ENCODE measurements at regions not wholly inside any gene's neighbourhood (a gene's known extent, or its start where the extent isn't known, plus 50 kb on each side); places are given as distances from the start of the nearest gene placed in this dataset.
"Not testable (repeated sequence)": the region's sequence is repeated elsewhere in the genome, so short reads cannot be mapped to it uniquely, and the experiment has no call there.

DNA sequence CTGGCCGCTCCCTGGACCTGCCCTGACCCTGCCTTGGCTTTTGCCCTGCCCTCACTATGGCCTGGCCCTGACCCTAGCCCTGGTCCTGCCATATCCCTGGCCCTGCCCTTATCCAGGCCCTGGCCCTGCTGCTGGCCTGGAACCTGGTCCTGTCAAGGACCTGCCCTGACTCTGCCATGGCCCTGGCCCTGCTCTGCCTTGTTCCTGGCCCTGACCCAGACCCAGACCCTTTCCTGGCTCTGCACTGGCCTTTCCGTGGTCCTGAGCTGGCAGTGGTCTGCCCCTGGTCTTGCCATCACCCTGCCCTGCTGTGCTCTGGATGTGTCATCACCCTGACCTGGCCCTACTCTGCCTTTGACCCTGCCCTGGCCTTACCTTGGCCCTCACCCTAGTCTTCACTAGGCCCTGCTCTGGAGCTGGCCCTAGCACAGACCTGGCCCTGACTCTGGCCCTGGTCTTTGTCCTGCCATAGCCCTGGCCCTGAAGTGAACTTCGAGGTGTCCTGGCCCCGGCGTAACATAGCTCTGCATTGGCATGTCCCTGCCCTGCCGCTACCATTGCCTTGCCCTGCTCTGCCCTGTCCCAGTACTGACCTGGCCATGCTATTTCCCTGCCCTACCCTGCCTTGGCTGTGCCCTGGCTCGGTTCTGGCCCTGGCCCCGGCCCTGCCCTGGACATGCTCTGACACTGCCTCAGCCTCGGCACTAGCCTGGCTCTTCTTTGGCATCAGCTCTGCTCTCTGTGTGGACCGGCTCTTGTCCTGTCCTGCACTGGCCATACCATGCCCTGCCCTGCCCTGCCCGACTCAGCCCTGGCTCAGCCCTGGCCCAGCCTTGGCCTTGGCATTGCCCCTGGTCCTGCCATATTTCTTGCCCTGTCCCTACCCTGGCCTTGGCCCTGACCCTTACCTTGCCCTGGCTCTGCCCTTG is 239.2 kb downstream of the GOLGA6L6 start:
- CTCF ChIA-PET; H2AFZ ChIP-seq (ENCODE audit: low read depth); POLR2A ChIA-PET; H3K4me3 ChIP-seq (ENCODE audit: low read depth in 2 of 2, low read length in 1 of 2); H3K27me3 ChIP-seq (ENCODE audit: insufficient read depth); H3K27ac ChIP-seq (ENCODE audit: low read depth in 2 of 2, low read length in 1 of 2); H4K20me1 ChIP-seq (ENCODE audit: insufficient read depth); H3K79me2 ChIP-seq (ENCODE audit: insufficient read depth); H3K4me1 ChIP-seq (ENCODE audit: control insufficient read depth in 1 of 2, insufficient read depth in 2 of 2, low read depth in 1 of 2, low read length in 1 of 2); H3F3A ChIP-seq (replicated peaks; ENCODE audit: insufficient read depth); H3K4me2 ChIP-seq; H3K9me2 ChIP-seq; DNase-seq; H3K36me3 ChIP-seq (replicated peaks in 1 of 2; ENCODE audit: control insufficient read depth in 1 of 2, insufficient read depth in 2 of 2, low read length in 1 of 2); H3K9ac ChIP-seq; H3K9me3 ChIP-seq: not testable (repeated sequence)
- WGBS (ENCODE audit: low lambda C conversion rate) = 33% methylated on average over 10 of the region's 11 CpGs

DNA sequence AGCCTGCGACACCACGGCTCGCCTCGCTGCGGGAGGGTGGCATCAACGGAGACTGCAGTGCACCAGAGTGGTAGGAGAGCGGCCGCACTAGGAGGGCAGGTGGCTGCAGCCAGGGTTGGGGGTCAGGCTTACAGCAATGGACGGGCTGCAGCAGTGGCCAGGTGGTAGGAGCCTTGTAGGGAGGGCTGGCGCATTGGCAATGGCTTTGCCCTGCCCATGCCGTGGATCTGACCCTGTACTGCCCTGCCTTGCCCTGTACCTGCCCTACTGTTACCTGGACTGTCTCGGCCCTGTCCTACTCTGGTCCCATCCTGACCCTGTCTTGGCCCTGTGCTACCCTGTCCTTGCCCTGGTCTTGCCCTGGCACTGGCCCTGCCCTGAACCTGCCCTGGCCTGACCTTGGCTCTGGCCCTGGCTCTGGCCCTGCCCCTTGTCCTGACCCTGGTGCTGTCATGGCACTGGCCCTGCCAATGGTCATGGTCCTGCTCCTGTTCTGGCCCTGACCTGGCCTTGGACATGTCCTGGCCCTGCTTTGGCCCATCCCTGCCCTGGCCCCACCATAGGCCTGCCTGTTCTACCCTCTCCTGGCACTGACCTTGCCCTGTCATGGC is 240.0 kb downstream of the GOLGA6L6 start:
- CTCF ChIA-PET; H3K4me1 ChIP-seq (ENCODE audit: control insufficient read depth in 1 of 2, insufficient read depth in 2 of 2, low read depth in 1 of 2, low read length in 1 of 2); H2AFZ ChIP-seq (ENCODE audit: low read depth); H3F3A ChIP-seq (replicated peaks; ENCODE audit: insufficient read depth); H3K9me3 ChIP-seq; DNase-seq; H3K4me2 ChIP-seq; H4K20me1 ChIP-seq (ENCODE audit: insufficient read depth); H3K79me2 ChIP-seq (ENCODE audit: insufficient read depth); H3K27ac ChIP-seq (ENCODE audit: low read depth in 2 of 2, low read length in 1 of 2); H3K9me2 ChIP-seq; POLR2A ChIA-PET; H3K27me3 ChIP-seq (ENCODE audit: insufficient read depth); H3K36me3 ChIP-seq (replicated peaks in 1 of 2; ENCODE audit: control insufficient read depth in 1 of 2, insufficient read depth in 2 of 2, low read length in 1 of 2); H3K4me3 ChIP-seq (ENCODE audit: low read depth in 2 of 2, low read length in 1 of 2); H3K9ac ChIP-seq: not testable (repeated sequence)
- WGBS (ENCODE audit: low lambda C conversion rate) = 61% methylated on average over 12 of the region's 12 CpGs

DNA sequence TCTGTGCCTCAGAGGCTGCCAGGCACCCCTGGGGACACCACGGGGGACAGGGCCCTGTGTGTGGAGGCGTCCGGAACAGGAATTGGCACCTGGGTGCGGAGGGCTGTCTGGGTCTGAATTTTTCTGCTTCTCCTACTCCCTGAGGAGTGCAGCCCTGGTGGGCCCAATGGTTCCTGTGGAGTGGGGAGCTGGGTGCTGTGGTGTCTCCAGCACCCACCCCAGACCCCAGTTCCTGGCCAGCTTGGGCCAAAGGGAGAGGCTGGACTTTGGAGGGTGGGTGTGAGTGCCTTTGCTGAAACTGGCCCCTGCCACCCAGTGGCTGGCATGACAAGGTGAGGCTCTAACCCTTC is 240.6 kb downstream of the GOLGA6L6 start:
- CTCF ChIA-PET; H3K9me3 ChIP-seq; H3K4me3 ChIP-seq (ENCODE audit: low read depth in 2 of 2, low read length in 1 of 2); H2AFZ ChIP-seq (ENCODE audit: low read depth); H3K36me3 ChIP-seq (replicated peaks in 1 of 2; ENCODE audit: control insufficient read depth in 1 of 2, insufficient read depth in 2 of 2, low read length in 1 of 2); H3K4me2 ChIP-seq; H3F3A ChIP-seq (replicated peaks; ENCODE audit: insufficient read depth); H3K27ac ChIP-seq (ENCODE audit: low read depth in 2 of 2, low read length in 1 of 2); H3K9me2 ChIP-seq; H4K20me1 ChIP-seq (ENCODE audit: insufficient read depth); H3K4me1 ChIP-seq (ENCODE audit: control insufficient read depth in 1 of 2, insufficient read depth in 2 of 2, low read depth in 1 of 2, low read length in 1 of 2); POLR2A ChIA-PET; H3K9ac ChIP-seq; H3K79me2 ChIP-seq (ENCODE audit: insufficient read depth); H3K27me3 ChIP-seq (ENCODE audit: insufficient read depth); DNase-seq: not testable (repeated sequence)
- WGBS (ENCODE audit: low lambda C conversion rate) = 55% methylated on average over 4 of the region's 4 CpGs

DNA sequence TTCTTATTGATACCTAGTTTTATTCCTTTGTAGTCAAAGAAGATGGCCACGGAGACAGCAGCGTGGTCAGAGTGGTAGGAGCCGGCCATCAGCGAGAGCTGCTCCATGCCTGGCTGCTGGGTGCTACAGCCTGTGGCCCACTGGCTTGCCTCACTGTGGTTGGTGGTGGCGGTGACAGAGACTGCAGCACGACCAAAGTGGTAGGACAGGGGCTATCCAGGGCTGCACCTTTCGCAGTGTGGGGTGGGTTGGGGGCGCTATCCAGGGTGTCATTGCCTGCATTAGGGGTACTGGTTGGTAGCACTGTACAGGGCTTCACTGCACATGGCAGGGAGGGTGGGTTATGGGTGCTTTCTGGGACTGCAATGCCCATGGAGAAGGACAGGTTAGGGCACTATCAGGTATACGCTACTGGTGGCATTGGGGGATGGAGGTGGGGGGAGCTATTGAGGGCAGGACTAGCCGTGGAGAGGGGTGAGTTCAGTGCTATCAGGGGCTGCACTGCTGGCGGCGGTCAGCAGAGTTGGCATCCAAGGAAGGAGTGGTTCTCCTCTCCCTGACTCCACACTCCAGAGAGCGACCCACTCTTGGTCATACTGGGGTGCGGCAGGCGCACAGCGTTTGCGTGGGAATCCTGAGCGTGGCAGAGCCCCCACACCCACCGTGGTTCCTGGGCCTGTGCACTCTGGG is 241.1 kb downstream of the GOLGA6L6 start:
- H3K27ac ChIP-seq (ENCODE audit: low read depth in 2 of 2, low read length in 1 of 2); H3F3A ChIP-seq (replicated peaks; ENCODE audit: insufficient read depth); H2AFZ ChIP-seq (ENCODE audit: low read depth); H4K20me1 ChIP-seq (ENCODE audit: insufficient read depth); H3K27me3 ChIP-seq (ENCODE audit: insufficient read depth); H3K36me3 ChIP-seq (replicated peaks in 1 of 2; ENCODE audit: control insufficient read depth in 1 of 2, insufficient read depth in 2 of 2, low read length in 1 of 2); POLR2A ChIA-PET; H3K9ac ChIP-seq; DNase-seq; H3K4me1 ChIP-seq (ENCODE audit: control insufficient read depth in 1 of 2, insufficient read depth in 2 of 2, low read depth in 1 of 2, low read length in 1 of 2); H3K4me2 ChIP-seq; H3K9me3 ChIP-seq; CTCF ChIA-PET; H3K79me2 ChIP-seq (ENCODE audit: insufficient read depth); H3K9me2 ChIP-seq; H3K4me3 ChIP-seq (ENCODE audit: low read depth in 2 of 2, low read length in 1 of 2): not testable (repeated sequence)
- WGBS (ENCODE audit: low lambda C conversion rate) = 40% methylated on average over 19 of the region's 19 CpGs

DNA sequence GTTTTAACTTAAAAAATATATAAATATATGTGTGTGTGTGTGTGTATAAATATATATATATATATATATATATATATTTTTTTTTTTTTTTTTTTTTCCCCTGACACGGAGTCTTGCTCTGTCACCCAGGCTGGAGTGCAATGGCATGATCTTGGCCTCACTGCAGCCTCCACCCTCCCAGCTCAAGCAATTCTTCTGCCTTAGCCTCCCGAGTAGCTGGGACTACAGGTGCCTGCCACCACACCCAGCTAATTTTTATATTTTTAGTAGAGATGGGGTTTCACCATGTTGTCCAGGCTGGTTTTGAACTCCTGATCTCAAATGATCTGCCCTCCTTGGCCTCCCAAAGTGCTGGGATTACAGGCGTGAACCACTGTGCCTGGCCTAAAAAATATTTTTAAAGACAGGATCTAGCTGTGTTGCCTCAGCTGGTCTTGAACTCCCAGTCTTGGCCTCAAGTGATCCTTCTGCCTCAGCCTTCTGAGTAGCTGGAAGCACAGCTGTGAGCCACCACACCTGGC is 243.9 kb downstream of the GOLGA6L6 start:
- DNase-seq; H4K20me1 ChIP-seq (ENCODE audit: insufficient read depth); H3K27ac ChIP-seq (ENCODE audit: low read depth in 2 of 2, low read length in 1 of 2); H3K27me3 ChIP-seq (ENCODE audit: insufficient read depth); CTCF ChIA-PET; H3K36me3 ChIP-seq (replicated peaks in 1 of 2; ENCODE audit: control insufficient read depth in 1 of 2, insufficient read depth in 2 of 2, low read length in 1 of 2); H2AFZ ChIP-seq (ENCODE audit: low read depth); H3F3A ChIP-seq (replicated peaks; ENCODE audit: insufficient read depth); H3K4me2 ChIP-seq; H3K79me2 ChIP-seq (ENCODE audit: insufficient read depth); H3K9me2 ChIP-seq; H3K4me1 ChIP-seq (ENCODE audit: control insufficient read depth in 1 of 2, insufficient read depth in 2 of 2, low read depth in 1 of 2, low read length in 1 of 2); H3K9ac ChIP-seq; POLR2A ChIA-PET; H3K9me3 ChIP-seq; H3K4me3 ChIP-seq (ENCODE audit: low read depth in 2 of 2, low read length in 1 of 2): not testable (repeated sequence)
- WGBS (ENCODE audit: low lambda C conversion rate) = 10% methylated on average over 3 of the region's 3 CpGs

DNA sequence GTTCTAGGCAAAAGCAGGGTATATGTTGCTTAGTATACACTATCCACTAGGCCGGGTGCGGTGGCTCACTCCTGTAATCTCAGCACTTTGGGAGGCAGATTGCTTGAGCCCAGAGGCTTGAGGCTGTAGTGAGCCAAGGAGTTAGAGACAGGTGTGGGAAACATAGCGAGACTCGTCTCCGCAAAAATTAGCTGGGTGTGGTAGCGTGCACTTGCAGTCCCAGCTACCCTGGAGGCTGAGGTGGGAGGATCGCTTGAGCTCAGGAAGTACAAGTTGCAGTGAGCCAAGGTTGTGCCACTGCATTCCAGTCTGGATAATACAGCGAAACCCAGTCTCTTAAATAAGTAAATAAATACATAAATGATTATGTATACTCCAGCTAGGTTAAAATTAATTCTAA is 245.3 kb downstream of the GOLGA6L6 start:
- CTCF ChIA-PET; H3K36me3 ChIP-seq (replicated peaks in 1 of 2; ENCODE audit: control insufficient read depth in 1 of 2, insufficient read depth in 2 of 2, low read length in 1 of 2); H3K9me3 ChIP-seq; H4K20me1 ChIP-seq (ENCODE audit: insufficient read depth); H2AFZ ChIP-seq (ENCODE audit: low read depth); H3F3A ChIP-seq (replicated peaks; ENCODE audit: insufficient read depth); H3K9ac ChIP-seq; H3K4me3 ChIP-seq (ENCODE audit: low read depth in 2 of 2, low read length in 1 of 2); H3K9me2 ChIP-seq; H3K27me3 ChIP-seq (ENCODE audit: insufficient read depth); H3K27ac ChIP-seq (ENCODE audit: low read depth in 2 of 2, low read length in 1 of 2); DNase-seq; H3K4me2 ChIP-seq; H3K79me2 ChIP-seq (ENCODE audit: insufficient read depth); H3K4me1 ChIP-seq (ENCODE audit: control insufficient read depth in 1 of 2, insufficient read depth in 2 of 2, low read depth in 1 of 2, low read length in 1 of 2); POLR2A ChIA-PET: not testable (repeated sequence)
- WGBS (ENCODE audit: low lambda C conversion rate) = 16% methylated on average over 8 of the region's 8 CpGs
